H1 (cell line): ENCODE measurements at regions not wholly inside any gene's neighbourhood (a gene's known extent, or its start where the extent isn't known, plus 50 kb on each side); places are given as distances from the start of the nearest gene placed in this dataset.

Experiments used
- BACH1 ChIP-seq: IDR thresholded peaks from 2 replicates; pipeline ENCODE4 v1.6.1; 2012; ENCODE audit warnings: low read length, improper control_type of control experiment
- BRCA1 ChIP-seq: IDR thresholded peaks from 2 replicates; pipeline ENCODE4 v1.6.1; 2012; ENCODE audit warnings: low read depth, low read length, improper control_type of control experiment
- CTCF ChIP-seq, 3 experiments: IDR thresholded peaks; 1 replicate in 2 of 3; 2 replicates in 1 of 3; pipeline versions ENCODE4 v1.5.1 to v1.6.1; 2011; ENCODE audit warnings: low read length in 3 of 3, mild to moderate bottlenecking in 3 of 3, inconsistent platforms in 2 of 3, low read depth in 1 of 3, moderate library complexity in 1 of 3; ENCODE audit not compliant: insufficient read depth in 1 of 3; ENCODE audit errors: control extremely low read depth in 1 of 3
- E2F6 ChIP-seq: IDR thresholded peaks from 2 replicates; pipeline ENCODE4 v1.6.1; 2012; ENCODE audit warnings: inconsistent platforms
- FOSL1 ChIP-seq: IDR thresholded peaks from 2 replicates; pipeline ENCODE4 v1.6.1; 2011; ENCODE audit warnings: mild to moderate bottlenecking, low read depth, low read length, moderate library complexity; ENCODE audit not compliant: insufficient read depth
- GABPA ChIP-seq: IDR thresholded peaks from 2 replicates; pipeline ENCODE4 v1.6.1; 2011; ENCODE audit warnings: mild to moderate bottlenecking, low read length, moderate library complexity, borderline replicate concordance; ENCODE audit not compliant: insufficient read depth
- KDM5A ChIP-seq: fragments of 200-600 bp; IDR thresholded peaks from 2 replicates; pipeline ENCODE4 v1.7.1; 2012; ENCODE audit warnings: mild to moderate bottlenecking, low read length, inconsistent platforms, mixed read lengths
- POLR2A ChIP-seq, 2 experiments: IDR thresholded peaks; 1 replicate in 1 of 2; 2 replicates in 1 of 2; pipeline ENCODE4 v1.6.1; 2011; ENCODE audit warnings: low read depth in 2 of 2, low read length in 2 of 2, mild to moderate bottlenecking in 2 of 2; ENCODE audit errors: control extremely low read depth in 1 of 2
- POLR2AphosphoS5 ChIP-seq: IDR thresholded peaks from 2 replicates; pipeline ENCODE4 v1.6.1; 2011; ENCODE audit warnings: low read depth, low read length
- RFX5 ChIP-seq: IDR thresholded peaks from 2 replicates; pipeline ENCODE4 v1.6.1; 2011; ENCODE audit warnings: low read depth, low read length, improper control_type of control experiment, borderline replicate concordance
- SP4 ChIP-seq: IDR thresholded peaks from 2 replicates; pipeline ENCODE4 v1.6.1; 2012; ENCODE audit warnings: low read length, inconsistent platforms
- SUZ12 ChIP-seq: fragments of 200-600 bp; sonication (generic); IDR thresholded peaks from 2 replicates; pipeline ENCODE4 v1.6.1; 2012; ENCODE audit warnings: mild to moderate bottlenecking, inconsistent platforms, low read length, moderate library complexity, mixed read lengths
- USF2 ChIP-seq: IDR thresholded peaks from 2 replicates; pipeline ENCODE4 v1.6.1; 2011; ENCODE audit warnings: low read length, improper control_type of control experiment
- YY1 ChIP-seq: IDR thresholded peaks from 2 replicates; pipeline ENCODE4 v1.6.1; 2011; ENCODE audit warnings: low read depth, mild to moderate bottlenecking, low read length

GRCh38 chr6:4302524-4302923 is 167.1 kb upstream of the ECI2 start:
- no peak for TF ChIP-seq USF2
- TF ChIP-seq RFX5, result no peak
- TF ChIP-seq POLR2A (IDR thresholded peaks at IDR 0.05; ENCODE audit: control extremely low read depth in 1 of 2, low read depth in 2 of 2, low read length in 2 of 2), result no peak
- TF ChIP-seq POLR2AphosphoS5, result no peak
- TF ChIP-seq BRCA1, result no peak
- TF ChIP-seq CTCF (IDR thresholded peaks at IDR 0.05; ENCODE audit: control extremely low read depth in 1 of 3, insufficient read depth in 1 of 3, low read depth in 1 of 3, low read length in 3 of 3), result no peak
- no peak for TF ChIP-seq YY1
- no peak for TF ChIP-seq SP4
- no peak for TF ChIP-seq E2F6
- no peak for TF ChIP-seq GABPA
- TF ChIP-seq BACH1, result no peak
- no peak for TF ChIP-seq FOSL1
- TF ChIP-seq SUZ12, result no peak
- TF ChIP-seq KDM5A, result no peak
